ENCODE measurements at regions not wholly inside any gene's neighbourhood (a gene's known extent, or its start where the extent isn't known, plus 50 kb on each side); places are given as distances from the start of the nearest gene placed in this dataset. TPM values are rescaled to one million over a fixed set of nuclear protein-coding genes. Genes with fewer than 3 reads are reported as not detected.

GRCh38 chr18:37628470-37629220 is 63.0 kb upstream of the CELF4 start:
- no peak overlapping the region for H3K4me3 ChIP-seq (ENCODE audit: low read depth, low read length)
- TF ChIP-seq, protein P1, sequence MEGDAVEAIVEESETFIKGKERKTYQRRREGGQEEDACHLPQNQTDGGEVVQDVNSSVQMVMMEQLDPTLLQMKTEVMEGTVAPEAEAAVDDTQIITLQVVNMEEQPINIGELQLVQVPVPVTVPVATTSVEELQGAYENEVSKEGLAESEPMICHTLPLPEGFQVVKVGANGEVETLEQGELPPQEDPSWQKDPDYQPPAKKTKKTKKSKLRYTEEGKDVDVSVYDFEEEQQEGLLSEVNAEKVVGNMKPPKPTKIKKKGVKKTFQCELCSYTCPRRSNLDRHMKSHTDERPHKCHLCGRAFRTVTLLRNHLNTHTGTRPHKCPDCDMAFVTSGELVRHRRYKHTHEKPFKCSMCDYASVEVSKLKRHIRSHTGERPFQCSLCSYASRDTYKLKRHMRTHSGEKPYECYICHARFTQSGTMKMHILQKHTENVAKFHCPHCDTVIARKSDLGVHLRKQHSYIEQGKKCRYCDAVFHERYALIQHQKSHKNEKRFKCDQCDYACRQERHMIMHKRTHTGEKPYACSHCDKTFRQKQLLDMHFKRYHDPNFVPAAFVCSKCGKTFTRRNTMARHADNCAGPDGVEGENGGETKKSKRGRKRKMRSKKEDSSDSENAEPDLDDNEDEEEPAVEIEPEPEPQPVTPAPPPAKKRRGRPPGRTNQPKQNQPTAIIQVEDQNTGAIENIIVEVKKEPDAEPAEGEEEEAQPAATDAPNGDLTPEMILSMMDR (IDR thresholded peaks at IDR 0.05; ENCODE audit: insufficient read depth, low read depth, low read length) = no peak
- no peak for DNase-seq (ENCODE audit: low read depth)

- TF ChIP-seq, protein P1 (IDR thresholded peaks at IDR 0.05; ENCODE audit: insufficient read depth, low read depth, low read length) = no peak
- no peak overlapping the region for H3K4me3 ChIP-seq (ENCODE audit: low read depth, low read length)
- DNase-seq (ENCODE audit: low read depth) = no peak
Measured at GRCh38 chr18:37624318-37624717, 58.7 kb upstream of the CELF4 start.

DNA sequence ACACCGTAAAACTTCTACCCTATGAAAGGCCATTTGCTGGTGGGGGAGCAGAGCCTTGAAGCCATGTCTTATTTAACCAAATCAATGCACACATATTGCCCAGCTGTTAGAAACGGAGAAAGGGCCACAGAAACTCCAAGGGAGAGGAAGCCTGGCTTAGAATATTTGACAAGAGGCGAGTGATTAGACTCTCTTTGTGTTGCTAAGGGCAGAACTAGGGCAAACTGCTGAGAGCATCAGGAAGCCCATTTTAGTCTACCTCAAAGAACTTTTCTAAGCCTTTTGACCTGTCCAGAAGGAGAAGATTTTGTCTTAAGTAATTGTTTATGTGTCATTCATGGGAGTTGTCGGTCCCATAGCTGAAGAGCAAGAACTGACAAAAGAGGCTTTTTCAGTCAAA is 54.4 kb upstream of the CELF4 start:
- H3K4me3 ChIP-seq (ENCODE audit: low read depth, low read length) = no peak overlapping the region
- TF ChIP-seq, protein P1 (IDR thresholded peaks at IDR 0.05; ENCODE audit: insufficient read depth, low read depth, low read length) = no peak
- no peak for DNase-seq (ENCODE audit: low read depth)

DNA sequence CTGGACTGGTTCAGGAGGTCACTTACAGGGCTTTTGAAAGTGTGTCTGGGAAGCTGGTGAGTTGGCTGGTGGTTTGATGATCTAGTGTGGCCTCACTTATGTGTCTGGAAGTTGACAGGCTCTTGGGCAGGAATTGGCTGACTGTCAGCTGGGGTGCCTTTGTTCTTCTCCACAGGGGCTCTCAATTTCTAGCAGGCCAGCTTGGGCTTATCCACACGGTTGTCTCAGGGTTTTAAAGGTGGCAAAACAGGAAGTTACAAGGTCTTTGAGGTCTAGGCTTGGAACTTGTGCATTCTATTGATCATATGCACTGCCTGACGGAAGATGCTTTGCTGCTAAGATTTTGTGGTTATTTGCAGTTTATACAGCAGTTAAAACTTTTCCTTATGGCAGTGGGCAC is 52.0 kb upstream of the CELF4 start:
- TF ChIP-seq, protein P1 (IDR thresholded peaks at IDR 0.05; ENCODE audit: insufficient read depth, low read depth, low read length) = no peak
- DNase-seq (ENCODE audit: low read depth) = no peak
- H3K4me3 ChIP-seq (ENCODE audit: low read depth, low read length) = no peak overlapping the region

Small RNA genes lying in the stretch of these regions (small RNA-seq; reads per million reads assigned to genes)
- gene AC011712.1 (not detected), gene MIR4318 (not detected), gene MIR5583-1 (not detected), gene RN7SKP182 (not detected), gene RNU6-1242P (not detected), gene RNU6-706P (not detected)

Measured in fibroblast of villous mesenchyme (primary cell).